GM19239 (cell line): ENCODE measurements at regions not wholly inside any gene's neighbourhood (a gene's known extent, or its start where the extent isn't known, plus 50 kb on each side); places are given as distances from the start of the nearest gene placed in this dataset.
"Not testable (repeated sequence)": the region's sequence is repeated elsewhere in the genome, so short reads cannot be mapped to it uniquely, and the experiment has no call there.

Source experiments
- DNase-seq: peaks from one replicate; pipeline ENCODE4 v3.0.0; 2011; ENCODE audit warnings: low spot score; ENCODE audit not compliant: insufficient read length
- FAIRE-seq: peaks from 2 replicates; lab custom pipeline; 2011; peaks lifted over from hg19 to GRCh38; lab: Jason Lieb, UNC

DNA sequence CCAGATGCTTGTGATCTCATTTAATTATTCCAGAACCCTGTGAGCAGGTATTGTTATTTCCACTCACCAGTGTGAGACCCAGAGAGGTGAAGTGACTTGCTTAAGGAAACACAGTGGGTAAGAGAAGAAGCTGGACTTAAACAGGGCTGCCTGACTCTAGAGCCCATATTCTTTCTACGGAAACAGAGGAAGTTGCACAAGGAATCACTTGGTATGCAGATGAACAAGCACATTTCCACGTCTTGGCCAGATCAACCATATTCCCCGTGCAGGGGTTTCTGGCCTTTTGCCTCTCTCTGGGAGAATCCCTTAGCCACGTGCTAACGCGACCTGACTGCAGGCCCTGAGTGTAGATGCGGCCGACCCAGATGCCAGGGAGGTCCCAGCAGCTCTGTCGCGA, 195.5 kb upstream of the ATP6AP2 start:
- DNase-seq (no peak), FAIRE-seq (peak; percentile 51)

DNA sequence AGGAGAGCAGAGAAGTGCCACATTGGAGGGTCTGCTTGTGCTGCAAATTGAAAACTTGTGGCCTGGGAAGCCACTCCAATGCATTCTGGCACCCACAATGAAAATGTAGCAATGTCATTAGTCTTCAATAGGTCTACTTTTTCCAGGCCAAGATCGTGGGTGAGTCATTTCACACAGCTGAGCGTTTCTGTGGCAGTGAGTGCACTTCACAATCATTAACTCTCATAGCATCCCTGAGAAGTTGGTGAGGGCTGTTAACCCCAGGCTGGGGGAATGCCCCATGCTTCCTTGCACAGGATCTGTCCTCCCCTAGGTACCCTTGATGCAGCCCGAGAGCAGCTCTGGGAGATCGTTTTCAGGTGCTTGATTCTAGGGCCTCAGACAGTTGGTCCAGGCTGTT, 196.8 kb upstream of the ATP6AP2 start:
- DNase-seq, result no peak

DNA sequence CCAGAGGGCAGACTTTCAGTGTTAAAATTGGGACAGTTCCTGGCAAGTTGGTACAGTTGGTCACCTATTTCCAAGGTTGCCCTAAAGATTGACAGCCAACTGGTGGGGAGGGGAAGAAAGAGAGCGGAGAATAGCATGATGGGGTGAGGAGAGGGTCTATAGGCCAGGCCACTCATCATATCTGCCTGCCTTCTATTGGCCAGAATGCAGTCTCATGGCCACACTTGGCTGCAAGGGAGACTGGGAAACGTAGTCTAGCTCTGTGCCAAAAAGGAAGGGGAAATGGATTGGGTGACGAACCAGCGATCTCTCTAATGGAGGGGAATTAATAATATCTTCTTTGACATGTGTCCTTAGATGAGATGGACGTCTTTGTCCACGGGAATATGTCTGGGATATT, 197.4 kb upstream of the ATP6AP2 start:
- no peak for FAIRE-seq
- no peak for DNase-seq

More for the DNA sequence above, 196.8 kb upstream of the ATP6AP2 start:
- FAIRE-seq, result peak; percentile 91

DNA sequence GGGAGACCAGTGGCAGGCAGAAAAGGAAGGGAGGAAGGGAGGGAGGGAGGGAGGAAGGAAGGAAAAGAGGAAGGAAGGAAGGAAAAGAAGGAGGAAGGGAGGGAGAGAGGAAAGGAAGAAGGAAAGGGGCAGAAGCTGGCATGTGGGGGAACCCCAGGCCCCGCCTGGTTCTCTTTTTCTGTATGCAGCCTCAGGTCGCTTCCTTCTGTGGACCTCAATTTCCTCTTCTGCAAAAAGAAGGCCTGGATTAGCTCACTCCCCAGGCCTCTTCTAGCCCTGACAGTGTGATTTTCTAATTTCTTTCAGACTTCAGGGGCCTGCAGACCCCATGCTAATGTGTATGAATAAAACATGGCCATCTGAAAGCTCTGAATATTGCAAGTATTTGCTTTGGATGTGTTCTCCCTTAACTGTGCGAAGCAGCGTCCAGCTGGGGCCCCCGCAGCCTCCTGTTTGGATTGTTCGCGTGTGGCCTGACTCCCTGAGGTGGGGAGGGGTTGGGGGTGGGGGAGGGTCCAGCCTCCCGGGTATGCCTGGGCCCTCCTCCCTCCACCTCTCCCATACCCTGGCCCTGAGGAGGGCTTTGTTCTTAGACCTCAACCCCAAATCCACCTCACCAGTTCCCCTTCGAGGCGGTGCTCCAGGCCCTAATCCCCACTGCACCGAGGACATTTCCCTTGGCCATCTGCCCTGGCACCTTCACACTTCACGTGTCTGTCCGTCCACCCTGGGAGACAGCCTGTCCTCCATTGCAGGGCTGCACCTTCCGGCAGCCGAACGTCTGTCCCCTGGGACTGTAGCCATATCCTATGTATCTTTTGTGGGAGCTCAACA, 199.9 kb upstream of the ATP6AP2 start:
- DNase-seq (no peak), FAIRE-seq (no peak)

DNA sequence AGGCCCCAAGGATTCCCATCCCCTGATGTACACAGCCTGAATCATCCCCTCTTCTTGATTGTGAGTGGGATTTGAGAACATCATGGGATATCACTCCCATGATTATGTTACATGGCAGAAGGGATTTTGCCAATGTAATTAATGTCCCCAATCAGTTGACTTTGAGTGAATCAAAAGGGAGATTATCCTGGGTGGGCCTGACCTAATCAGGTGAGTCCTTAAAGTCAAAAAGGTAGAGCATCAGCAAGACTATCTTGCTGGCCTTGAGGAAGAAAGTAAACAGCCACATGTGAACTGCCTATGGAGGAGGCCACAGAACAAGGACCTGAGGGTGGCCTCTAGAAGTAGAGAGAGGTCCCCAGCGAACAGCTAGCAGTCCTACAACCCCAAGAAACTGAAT, 203.1 kb upstream of the ATP6AP2 start:
- DNase-seq (no peak), FAIRE-seq (no peak)

DNA sequence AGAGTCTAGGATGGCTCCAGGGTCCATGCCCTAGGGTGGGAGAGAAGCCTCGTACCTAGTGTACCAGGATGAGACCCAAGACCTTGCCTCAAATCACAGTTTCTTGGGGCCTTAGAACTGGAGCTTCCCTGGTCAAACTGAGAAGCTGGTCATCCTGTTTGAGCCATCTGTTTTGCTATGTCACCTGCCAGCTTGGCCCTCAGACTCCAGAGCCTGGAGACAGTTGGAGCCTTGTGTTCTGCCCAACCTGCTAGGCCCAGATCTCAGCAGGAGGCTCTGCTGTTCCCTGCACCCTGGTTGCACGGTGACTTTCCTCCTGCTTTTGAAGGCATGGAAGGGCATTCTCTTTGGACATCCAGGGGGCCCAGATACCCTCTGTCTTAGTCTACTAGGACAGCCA, 206.3 kb upstream of the ATP6AP2 start:
- FAIRE-seq, result peak; percentile 14
- no peak for DNase-seq

DNA sequence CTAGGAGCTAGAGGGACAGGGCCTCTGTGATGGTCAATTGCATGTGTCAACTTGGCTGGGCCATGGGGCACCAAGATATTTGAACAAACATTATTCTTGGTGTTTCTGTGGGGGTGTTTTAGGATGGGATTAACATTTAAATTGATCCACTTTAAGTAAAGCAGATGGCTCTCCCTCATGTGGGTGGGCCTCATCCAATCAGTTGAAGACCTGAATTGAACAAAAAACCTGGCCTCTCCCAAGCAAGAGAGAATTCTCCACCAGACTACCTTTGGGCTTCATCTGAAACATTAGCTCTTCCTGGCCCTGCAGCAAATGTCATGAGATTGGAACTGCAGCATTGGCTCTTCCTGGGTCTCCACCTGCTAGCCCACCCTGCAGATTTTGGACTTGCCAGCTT, 207.1 kb upstream of the ATP6AP2 start:
- DNase-seq, result no peak
- peak; percentile 39 for FAIRE-seq

DNA sequence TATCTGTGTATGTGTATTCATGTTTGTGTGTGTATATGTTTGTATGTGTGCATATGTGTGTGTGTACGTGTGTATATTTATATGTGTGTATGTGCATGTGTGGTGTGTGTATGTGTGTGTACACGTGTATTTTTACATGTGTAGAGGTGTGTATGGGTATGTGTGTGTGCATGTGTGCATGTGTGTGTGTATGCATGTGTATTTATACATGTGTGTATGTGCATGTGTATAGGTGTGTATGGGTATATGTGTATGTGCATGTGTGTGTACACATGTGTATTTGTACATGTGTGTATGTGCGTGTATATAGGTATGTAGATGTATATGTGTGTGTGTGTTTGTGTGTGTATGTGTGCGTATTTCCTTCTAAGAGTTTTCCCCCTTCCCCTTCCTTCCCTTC, 207.7 kb upstream of the ATP6AP2 start:
- DNase-seq (no peak), FAIRE-seq (no peak)

DNA sequence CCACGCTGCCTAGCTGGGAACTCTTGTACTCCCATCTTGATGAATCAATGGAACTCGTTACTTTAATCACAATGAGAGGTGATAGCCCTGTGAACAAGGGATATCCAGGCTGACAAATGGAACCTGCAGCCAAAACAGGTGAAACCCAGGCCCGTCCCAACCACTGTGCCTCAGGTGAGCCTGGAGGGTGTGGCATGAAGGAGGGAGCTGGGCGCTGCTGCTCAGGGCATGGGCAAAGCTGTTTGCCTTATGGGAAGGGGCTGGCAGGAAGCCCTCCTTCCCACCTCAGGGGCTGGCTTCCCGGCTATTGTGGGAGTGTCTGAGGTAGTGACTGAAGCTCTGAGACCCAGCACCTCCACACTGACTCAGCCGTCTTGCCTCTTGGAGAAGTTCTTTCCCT, 209.4 kb upstream of the ATP6AP2 start:
- no peak for FAIRE-seq

DNA sequence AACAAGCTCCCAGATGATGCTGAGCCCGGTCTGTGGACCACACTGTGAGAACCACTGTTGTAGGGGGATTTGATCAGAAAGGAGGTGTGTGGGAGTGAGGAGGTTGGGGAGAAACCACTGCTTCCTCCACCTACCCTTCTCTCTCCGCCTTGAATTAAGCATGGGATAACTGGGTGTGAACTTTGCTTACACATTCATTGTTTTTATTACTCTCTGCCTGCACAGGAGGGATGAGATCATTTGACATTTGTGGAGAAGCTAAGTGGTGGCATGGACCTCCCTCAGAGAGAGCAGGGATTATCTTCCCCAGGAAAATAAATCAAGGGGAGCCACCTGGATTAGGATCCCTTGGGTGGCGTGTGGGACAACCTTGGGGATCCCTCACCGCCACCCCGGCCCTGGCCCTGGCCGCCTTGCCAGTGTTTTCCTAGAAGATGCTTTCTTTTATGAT, 212.1 kb upstream of the ATP6AP2 start:
- FAIRE-seq (no peak), DNase-seq (no peak)

More for the DNA sequence above, 209.4 kb upstream of the ATP6AP2 start:
- no peak for DNase-seq

DNA sequence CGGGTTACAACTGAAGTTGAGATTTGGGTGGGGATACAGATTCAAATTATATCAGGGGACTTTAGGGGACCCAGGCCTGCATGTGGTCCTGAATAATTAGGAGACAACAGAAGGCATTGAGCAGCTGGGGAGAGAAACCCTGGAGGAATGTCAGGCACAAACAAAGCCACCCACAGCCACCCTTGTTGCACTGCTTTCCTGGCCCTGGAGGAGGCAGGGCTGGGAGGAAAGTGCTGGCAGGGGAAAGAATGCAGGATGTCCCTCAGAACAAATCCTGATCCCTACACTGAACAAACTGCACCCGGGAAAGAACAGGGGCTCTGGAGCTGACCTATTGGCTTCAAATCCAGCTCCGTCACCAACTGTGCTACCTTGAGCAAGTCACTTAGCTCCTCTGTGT, 214.1 kb upstream of the ATP6AP2 start:
- no peak for FAIRE-seq

DNA sequence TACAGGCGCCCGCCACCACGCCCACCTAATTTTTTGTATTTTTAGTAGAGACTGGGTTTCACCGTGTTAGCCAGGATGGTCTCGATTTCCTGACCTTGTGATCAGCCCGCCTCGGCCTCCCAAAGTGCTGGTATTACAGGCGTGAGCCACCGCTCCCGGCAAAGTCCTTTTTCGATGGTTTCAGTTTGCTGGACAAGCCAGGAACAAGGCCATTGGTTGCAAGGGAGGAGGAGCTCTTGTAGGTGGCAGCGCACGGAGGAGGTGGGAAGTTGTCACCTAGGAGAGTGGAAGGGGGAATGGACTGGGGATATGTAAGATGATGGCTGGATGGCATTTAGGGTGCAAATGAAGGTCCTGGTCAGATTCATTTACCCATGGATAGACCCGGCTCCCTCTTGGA, 218.5 kb upstream of the ATP6AP2 start:
- not testable (repeated sequence) for FAIRE-seq, DNase-seq

More for the DNA sequence above, 214.1 kb upstream of the ATP6AP2 start:
- no peak for DNase-seq

DNA sequence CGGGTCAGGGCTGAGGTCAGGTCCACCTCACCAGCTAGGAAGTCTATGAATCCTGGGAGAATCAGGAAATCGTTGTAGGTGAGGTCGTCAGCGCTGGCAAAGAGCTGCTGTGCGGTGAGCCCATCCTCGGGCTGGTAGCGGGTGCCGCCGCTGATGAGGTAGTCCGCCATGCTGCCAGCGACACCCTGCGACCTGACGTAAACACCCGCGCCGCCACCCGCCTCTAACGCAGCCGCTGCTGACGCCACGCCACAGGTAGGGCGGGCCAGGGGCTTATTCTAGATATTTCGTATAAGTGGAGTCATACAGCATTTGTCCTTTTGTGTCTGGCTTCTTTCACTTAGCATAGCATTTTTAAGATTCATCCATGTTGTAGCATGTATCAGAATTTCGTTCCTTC, 220.2 kb upstream of the ATP6AP2 start:
- FAIRE-seq (no peak), DNase-seq (no peak)

DNA sequence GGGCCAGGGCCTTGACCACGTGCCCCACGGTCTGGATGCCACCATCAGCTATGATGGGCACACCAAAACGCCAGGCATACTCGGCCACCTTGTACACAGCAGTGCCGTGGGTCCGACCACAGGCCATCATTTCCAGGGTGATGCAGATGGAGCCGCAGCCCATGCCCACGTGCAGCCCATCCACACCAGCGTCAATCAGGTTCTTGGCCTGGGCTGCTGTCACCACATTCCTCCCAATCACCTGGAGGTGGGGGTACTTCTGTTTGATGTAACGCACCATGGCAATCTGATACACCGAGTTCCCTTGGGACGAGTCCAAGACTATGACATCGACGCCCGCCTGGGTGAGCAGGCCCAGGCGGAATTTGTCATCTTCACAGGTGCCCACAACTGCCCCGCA, 221.2 kb upstream of the ATP6AP2 start:
- DNase-seq, result no peak
- no peak for FAIRE-seq

DNA sequence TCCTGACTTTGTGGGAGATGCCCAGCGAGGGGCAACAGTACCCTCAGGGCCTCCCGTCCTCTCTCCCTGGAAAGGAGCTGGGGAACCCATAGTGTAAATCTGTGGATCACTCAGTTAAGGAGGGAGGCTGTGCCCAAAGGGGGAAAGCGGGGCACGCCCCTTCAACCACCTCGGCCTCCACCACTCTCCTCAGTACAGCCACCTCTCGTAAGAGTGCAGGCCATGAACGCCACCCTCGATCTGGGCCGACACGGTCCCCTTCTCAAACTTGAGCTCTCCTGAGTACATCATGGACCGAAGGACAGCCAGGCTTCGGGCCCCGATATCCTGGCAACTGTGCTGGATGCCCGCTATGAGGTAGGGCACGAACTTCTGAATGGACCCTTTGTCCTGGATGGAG, 221.8 kb upstream of the ATP6AP2 start:
- DNase-seq (no peak), FAIRE-seq (no peak)

DNA sequence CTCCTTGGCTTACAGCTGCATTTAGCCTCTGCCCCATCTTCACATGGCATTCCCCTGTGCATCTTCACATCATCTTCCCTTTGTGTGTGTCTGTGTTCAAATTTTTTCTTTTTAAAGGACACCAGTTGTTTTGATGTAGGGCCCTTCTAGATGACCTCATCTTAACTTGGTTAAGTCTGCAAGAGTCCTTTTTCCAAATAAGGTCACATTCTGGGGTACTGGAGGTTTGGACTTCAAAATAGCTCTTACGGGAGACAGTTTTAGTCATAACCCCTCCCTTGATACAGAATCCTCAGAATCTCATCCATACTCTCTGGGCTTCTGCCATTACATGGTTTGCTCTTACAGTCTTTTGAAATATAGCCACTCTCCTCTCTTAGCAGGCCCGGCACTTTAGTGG, 231.5 kb upstream of the ATP6AP2 start:
- FAIRE-seq (peak; percentile 28), DNase-seq (no peak)

DNA sequence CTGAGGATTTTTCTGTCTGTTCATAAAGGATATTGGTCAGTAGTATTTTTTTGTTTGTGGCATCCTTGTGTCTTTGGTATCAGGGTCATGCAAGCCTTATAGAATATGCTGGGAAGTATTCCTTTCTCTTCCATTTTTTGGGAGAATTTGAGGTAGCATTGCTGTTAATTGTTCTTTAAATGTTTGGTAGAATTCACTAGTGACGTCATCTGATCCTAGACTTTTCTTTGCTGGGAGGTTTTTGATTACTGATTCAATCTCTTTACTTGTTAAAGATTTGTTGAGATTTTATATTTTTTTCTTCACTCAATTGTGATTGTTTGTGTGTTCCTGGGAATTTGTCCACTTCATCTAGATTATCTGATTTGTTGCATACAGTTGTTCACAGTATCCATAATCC, 234.4 kb upstream of the ATP6AP2 start:
- DNase-seq (no peak), FAIRE-seq (no peak)

DNA sequence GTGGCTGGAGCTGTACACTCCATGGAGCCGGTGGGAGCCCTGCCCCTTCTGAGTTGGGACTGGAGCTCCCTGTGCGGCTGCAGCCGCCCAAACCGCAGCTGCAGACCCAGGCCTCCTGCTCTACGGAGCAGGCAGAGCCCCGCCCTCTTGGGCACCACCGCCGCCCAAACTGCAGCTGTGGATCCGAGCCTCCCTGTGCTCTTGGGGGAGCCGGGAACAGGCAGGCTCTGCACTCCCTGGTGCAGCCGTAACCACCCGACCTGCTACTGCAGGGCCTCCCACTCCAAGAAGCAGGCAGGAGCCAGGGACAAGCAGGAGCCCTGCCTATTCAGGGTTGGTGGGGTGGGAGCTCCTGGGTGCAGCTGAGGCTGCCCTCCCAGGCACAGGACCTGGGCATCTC, 237.5 kb upstream of the ATP6AP2 start:
- FAIRE-seq (no peak), DNase-seq (no peak)

DNA sequence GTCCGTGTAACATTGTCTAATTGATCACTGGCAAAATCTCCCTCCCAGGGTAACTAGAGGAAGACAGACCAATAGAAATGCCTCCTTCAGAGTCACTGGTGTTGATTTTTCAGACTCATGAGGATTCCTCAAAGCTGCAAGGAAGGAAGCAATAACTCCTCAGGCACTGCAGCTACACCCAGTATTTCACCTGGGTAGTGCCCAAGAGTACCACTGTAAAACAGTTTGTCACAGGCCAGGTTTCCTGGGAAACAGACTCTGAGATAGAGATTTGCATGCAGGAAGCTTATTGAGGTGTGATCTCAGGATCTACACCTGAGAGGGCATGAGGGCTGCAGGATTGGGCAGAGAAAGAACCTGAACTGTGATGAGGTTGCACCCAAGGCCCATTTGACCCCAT, 240.7 kb upstream of the ATP6AP2 start:
- no peak for FAIRE-seq
- DNase-seq, result no peak

DNA sequence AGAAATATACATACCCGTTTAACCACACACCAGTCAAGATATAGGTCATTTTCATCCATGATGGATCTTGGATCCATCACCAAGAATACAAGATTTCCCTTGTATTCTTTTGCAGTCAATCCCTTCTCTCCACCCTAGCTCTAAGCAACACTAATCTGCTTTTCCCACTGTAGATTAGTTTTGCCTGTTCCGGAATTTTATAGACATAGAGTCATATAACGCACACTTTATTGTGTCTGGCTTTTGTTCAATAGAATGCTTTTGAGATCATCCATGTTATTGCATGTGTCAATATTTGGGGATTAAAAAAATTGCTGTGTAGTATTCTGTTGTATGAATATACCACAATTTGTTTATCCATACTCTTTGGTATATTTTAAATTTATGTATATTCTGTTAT, 235.6 kb upstream of the BCOR start:
- no peak for FAIRE-seq
- no peak for DNase-seq

DNA sequence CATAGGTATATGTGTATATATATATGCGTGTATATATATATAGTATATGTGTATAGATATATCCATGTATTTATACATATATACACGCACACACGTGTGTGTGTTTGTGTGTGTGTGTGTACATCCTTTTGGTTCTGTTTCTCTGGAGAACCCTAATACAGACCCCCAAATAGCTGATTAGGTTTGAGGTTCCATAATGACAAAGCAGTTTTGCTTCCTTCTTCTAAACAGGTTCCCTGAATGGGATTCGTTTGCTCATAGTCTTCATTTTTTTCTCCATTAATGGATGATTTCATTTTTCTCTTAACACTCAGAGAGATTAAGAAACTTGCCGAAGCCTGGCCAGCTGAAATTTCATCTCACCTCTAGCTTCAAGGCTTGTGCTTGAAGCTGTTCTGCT, 234.0 kb upstream of the BCOR start:
- no peak for FAIRE-seq
- DNase-seq, result no peak

DNA sequence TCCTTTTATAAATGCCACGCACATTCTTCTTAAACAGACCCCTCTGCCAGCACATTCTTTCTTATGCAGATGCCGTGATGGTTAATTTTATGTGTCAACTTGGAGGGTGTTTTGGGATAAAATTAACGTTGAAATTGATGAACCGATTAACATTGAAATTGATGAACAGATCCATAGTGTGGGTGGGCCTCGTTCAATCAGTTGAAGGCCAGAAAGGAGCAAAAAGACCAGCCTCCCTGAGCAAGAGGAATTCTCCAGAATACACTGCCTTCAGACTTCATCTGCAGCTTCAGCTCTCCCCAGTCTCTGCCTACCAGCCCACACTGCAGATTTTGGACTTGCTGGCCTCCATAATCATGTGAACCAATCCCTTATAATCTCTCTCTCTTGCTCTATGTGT, 233.6 kb upstream of the BCOR start:
- FAIRE-seq (no peak), DNase-seq (no peak)
